ENCODE measurements at regions not wholly inside any gene's neighbourhood (a gene's known extent, or its start where the extent isn't known, plus 50 kb on each side); places are given as distances from the start of the nearest gene placed in this dataset.

GRCh38 chrX:36859231-36859630 lies 148.9 kb upstream of the FAM47C start:
- Histone ChIP-seq H3K4me3 (no peak overlapping the region), H3K4me1 (ENCODE audit: low read depth) (no peaks in the 10 kb centered on the region), H3K9me3 (no peaks in the 10 kb centered on the region), H3K36me3 (ENCODE audit: low read depth) (no peaks in the 10 kb centered on the region)
- intact Hi-C loops (cut with DNase I, micrococcal nuclease): no loop called here
- DNase-seq (peak in 1 of 3 donors; percentile 19), ATAC-seq (no peak)
- TF ChIP-seq, protein P1, sequence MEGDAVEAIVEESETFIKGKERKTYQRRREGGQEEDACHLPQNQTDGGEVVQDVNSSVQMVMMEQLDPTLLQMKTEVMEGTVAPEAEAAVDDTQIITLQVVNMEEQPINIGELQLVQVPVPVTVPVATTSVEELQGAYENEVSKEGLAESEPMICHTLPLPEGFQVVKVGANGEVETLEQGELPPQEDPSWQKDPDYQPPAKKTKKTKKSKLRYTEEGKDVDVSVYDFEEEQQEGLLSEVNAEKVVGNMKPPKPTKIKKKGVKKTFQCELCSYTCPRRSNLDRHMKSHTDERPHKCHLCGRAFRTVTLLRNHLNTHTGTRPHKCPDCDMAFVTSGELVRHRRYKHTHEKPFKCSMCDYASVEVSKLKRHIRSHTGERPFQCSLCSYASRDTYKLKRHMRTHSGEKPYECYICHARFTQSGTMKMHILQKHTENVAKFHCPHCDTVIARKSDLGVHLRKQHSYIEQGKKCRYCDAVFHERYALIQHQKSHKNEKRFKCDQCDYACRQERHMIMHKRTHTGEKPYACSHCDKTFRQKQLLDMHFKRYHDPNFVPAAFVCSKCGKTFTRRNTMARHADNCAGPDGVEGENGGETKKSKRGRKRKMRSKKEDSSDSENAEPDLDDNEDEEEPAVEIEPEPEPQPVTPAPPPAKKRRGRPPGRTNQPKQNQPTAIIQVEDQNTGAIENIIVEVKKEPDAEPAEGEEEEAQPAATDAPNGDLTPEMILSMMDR (IDR thresholded peaks at IDR 0.05): no peak

GRCh38 chrX:36861601-36862000 lies 146.6 kb upstream of the FAM47C start:
- H3K4me1 ChIP-seq (ENCODE audit: low read depth): no peaks in the 10 kb centered on the region
- H3K4me3 ChIP-seq: no peak overlapping the region
- no peaks in the 10 kb centered on the region for H3K9me3 ChIP-seq
- ATAC-seq (no peak), DNase-seq (no peak)
- TF ChIP-seq, protein P1 (IDR thresholded peaks at IDR 0.05): no peak
- intact Hi-C loops (cut with DNase I, micrococcal nuclease): no loop called here
- H3K36me3 ChIP-seq (ENCODE audit: low read depth): no peaks in the 10 kb centered on the region

DNA sequence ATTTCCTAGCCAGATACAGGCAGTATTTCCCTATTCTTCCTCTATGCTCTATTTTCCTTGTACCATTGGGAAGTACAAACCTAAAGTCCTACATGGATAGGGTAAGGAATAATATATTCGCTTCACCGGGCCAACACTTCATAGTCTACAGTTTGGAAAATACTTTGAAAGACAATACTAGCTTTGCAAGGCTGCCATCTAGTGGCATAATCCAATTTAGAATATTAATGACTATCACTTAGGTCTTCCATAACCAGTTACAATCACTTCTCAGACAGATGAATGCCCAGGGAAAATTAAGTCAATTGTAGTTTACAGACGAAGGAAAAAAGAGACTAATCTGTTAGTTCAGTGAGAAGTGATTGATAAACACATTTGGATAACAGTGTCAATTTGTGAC lies 141.0 kb upstream of the FAM47C start:
- DNase-seq (peak in 1 of 3 donors; percentile 32), ATAC-seq (no peak)
- no peaks in the 10 kb centered on the region for H3K4me1 ChIP-seq (ENCODE audit: low read depth)
- H3K4me3 ChIP-seq: no peak overlapping the region
- intact Hi-C loops (cut with DNase I, micrococcal nuclease): no loop called here
- H3K9me3 ChIP-seq: no peaks in the 10 kb centered on the region
- TF ChIP-seq, protein P1 (IDR thresholded peaks at IDR 0.05): no peak
- no peaks in the 10 kb centered on the region for H3K36me3 ChIP-seq (ENCODE audit: low read depth)

DNA sequence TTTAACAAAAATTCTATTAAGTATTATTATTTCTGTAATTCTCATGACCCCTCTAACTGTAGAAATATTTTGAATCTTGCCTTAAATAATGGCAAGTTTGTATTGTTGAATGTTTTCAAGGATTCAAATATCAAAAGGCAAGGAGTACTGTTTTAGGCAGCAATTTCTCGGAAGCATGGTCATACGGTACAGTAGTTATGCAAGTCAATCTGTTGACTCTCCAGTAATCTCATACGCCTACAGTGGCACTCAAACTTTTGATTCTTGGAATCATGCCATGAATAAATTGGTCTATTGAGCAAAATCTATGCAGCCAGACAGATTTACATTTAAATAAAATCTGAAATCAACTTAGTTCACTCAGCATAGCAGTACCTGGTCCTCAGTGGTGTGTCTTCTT lies 139.6 kb upstream of the FAM47C start:
- TF ChIP-seq, protein P1 (IDR thresholded peaks at IDR 0.05): no peak
- Histone ChIP-seq H3K4me1 (ENCODE audit: low read depth) (no peaks in the 10 kb centered on the region), H3K4me3 (no peak overlapping the region), H3K9me3 (no peaks in the 10 kb centered on the region), H3K36me3 (ENCODE audit: low read depth) (no peaks in the 10 kb centered on the region)
- ATAC-seq (no peak), DNase-seq (no peak)
- intact Hi-C loops (cut with DNase I, micrococcal nuclease): no loop called here

- DNase-seq: no peak
- H3K36me3 ChIP-seq (ENCODE audit: low read depth): no peaks in the 10 kb centered on the region
- H3K4me3 ChIP-seq: no peak overlapping the region
- ATAC-seq: no peak
- H3K9me3 ChIP-seq: no peaks in the 10 kb centered on the region
- TF ChIP-seq, protein P1 (IDR thresholded peaks at IDR 0.05): no peak
- no peaks in the 10 kb centered on the region for H3K4me1 ChIP-seq (ENCODE audit: low read depth)
- intact Hi-C loops (cut with DNase I, micrococcal nuclease): no loop called here
Measured at GRCh38 chrX:36869457-36869856, 138.7 kb upstream of the FAM47C start.

- Histone ChIP-seq H3K9me3 (no peaks in the 10 kb centered on the region), H3K36me3 (ENCODE audit: low read depth) (no peaks in the 10 kb centered on the region), H3K4me3 (no peak overlapping the region), H3K4me1 (ENCODE audit: low read depth) (no peaks in the 10 kb centered on the region)
- DNase-seq: no peak
- intact Hi-C loops (cut with DNase I, micrococcal nuclease): no loop called here
- no peak for ATAC-seq
- TF ChIP-seq, protein P1 (IDR thresholded peaks at IDR 0.05): no peak
Measured at GRCh38 chrX:36897690-36898089, 110.5 kb upstream of the FAM47C start.
